GM18951 (cell line): ENCODE measurements at regions not wholly inside any gene's neighbourhood (a gene's known extent, or its start where the extent isn't known, plus 50 kb on each side); places are given as distances from the start of the nearest gene placed in this dataset.

ENCODE experiments used
- POLR2A ChIP-seq: IDR thresholded peaks from 4 replicates; pipeline ENCODE4 v1.6.1; 2011; ENCODE audit warnings: mild to moderate bottlenecking; ENCODE audit not compliant: insufficient read length, insufficient read depth; ENCODE audit errors: extremely low read depth
- in situ Hi-C: fragments of 300-500 bp; cut with MboI; formaldehyde crosslinking; loops from one replicate; pipeline ENCODE4 v1.12.0; 2022; ENCODE audit warnings: low sequenced_read_pairs, mixed read lengths, inconsistent platforms; ENCODE audit not compliant: unreplicated experiment

- in situ Hi-C loops, result no loop called here
- TF ChIP-seq POLR2A, result no peak
Measured at GRCh38 chr14:100403802-100404365, 80.7 kb downstream of the SLC25A47 start.

DNA sequence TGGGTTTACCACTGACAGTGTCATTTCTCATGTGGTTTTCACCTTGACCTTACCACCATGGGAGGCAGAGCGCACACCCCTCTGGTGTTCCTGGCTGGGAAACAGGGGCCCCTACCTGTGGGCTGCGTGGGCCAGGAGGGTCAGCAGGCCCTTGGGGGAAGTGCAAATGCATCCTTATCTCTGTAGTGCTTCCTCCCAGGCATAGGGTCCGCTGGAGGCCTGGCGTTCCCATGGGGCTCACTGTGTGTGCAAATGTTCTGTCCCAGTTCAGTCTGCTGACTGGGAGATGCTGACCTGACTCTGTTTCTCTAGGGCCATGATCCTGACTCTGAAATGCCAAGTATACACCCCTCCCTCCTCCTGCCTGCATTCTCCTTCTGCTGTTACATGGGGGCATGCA, 81.3 kb downstream of the SLC25A47 start:
- no peak for TF ChIP-seq POLR2A
- in situ Hi-C loops, result no loop called here

DNA sequence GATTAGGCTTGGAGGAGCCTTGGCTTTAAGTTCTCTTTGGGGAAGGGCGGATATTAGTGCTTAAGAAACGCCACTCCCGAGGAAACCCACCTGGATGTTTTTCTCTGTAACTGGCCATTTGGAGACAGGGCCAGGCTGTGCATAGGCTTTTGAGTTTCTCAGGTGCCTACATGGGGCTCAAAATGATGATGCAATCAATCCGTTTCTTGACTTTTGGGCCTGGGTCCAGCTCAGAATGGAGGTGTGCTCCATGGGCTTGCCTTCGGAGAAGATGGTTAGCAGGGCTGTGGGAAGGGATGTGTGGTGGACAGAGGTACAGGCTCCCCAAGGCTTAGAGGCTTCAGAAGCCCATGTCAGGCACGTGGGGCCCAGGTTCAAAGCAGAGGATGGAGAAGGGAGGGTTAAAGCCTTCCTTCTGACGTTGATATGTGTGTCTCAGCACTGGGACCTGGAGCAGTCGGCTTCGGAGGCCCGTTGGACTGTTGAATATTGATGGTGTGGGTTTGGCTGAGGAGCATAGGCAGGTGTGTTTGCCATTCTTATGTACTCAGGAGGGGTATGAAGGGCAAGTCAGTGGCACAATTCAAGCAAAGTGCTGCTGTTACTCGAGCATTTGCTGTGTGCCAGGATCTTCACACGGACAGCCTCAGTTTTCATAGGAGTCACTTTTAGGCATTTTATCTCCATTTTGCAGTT, 82.8 kb downstream of the SLC25A47 start:
- no peak for TF ChIP-seq POLR2A
- in situ Hi-C loops, result no loop called here

DNA sequence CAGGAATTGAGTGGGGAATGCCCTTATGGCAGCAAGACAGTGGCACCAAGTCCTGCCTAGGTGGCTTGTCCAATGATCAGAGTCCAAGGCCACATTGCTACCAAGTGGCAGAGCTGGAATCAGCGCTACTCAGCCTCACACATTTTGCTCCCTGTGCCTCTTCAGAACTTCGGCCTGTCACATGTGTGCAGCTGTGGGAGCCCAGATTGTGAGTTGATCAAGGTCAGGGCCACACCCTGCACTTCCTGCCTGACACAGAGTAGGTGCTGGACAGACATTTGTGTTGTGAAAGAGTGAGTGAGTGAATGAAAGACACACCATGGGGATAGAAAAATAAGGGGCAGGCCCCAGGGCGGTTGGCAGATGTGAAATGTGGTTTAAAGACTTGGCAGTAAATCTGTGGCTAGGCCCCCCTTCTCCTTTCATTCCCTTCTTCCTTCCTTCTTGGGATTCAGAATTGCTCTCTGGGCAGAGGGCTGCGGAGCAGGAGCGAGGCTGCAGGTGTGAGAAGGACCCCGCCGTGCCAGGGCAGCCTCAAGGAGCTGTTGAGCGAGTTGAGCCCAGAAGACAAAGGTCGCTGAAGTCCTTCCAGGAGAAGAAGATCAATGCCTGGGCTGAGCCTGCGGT, 83.5 kb downstream of the SLC25A47 start:
- in situ Hi-C loops, result no loop called here
- TF ChIP-seq POLR2A, result no peak

GRCh38 chr14:100407376-100408102, 84.4 kb downstream of the SLC25A47 start:
- TF ChIP-seq POLR2A, result no peak
- in situ Hi-C loops, result no loop called here

DNA sequence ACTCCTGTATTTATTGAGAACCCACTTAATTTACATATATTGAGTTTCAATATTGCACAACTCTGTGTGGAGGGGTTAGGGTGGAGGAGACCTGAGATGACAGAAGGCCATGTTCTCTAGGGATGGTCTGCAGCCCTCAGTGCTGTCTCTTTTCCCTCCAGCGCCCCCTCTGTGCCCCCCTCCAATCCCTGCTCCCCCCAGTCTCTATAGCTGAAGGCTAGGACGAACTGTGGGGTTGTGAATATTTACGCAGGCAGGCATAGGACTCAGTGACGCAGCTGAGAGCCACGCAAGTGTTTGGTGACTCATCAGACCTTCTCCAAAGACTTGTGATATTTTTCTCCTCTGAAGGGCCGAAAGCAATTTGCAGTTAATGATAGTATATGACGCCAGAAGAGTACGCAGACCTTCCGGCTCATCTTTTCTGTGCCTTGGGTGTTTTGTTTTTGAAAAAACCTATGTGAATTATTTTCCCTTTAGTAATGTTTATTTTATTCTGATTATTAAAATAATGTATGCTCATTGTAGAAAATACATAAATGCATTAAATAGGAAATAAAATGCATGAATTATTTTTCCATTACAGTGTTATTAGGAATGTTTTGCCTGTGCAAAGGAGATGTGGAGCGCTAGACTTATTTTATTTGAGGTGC, 85.3 kb downstream of the SLC25A47 start:
- in situ Hi-C loops, result no loop called here
- no peak for TF ChIP-seq POLR2A

DNA sequence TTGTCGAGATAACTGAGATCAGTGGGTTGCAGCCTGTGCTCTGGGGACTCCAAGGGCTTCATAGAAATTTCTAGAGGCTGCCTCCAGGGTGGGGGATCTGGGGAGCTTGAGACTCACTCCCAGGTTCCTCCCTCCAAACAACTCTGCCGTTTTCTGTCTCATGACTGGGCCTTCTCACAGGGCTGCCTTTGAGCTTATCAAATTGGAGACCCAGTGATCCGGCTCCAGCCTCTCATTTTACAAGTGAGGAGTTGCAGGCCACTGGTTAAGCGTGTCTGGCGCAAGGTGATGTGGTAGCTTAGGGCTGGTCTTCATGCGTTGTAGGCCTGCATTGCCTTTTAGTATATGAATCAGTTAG, 85.8 kb downstream of the SLC25A47 start:
- TF ChIP-seq POLR2A, result no peak
- in situ Hi-C loops, result no loop called here

GRCh38 chr14:100409651-100410050, 86.5 kb downstream of the SLC25A47 start:
- TF ChIP-seq POLR2A, result no peak

GRCh38 chr14:100410056-100410565, 87.0 kb downstream of the SLC25A47 start:
- in situ Hi-C loops, result no loop called here
- TF ChIP-seq POLR2A, result no peak

More at GRCh38 chr14:100409651-100410050, 86.5 kb downstream of the SLC25A47 start:
- in situ Hi-C loops, result no loop called here

- in situ Hi-C loops, result no loop called here
Measured at GRCh38 chr14:100413699-100414098, 90.6 kb downstream of the SLC25A47 start.

GRCh38 chr14:100415226-100415625, 92.1 kb downstream of the SLC25A47 start:
- no peak for TF ChIP-seq POLR2A
- in situ Hi-C loops, result no loop called here

More at GRCh38 chr14:100413699-100414098, 90.6 kb downstream of the SLC25A47 start:
- TF ChIP-seq POLR2A, result no peak

DNA sequence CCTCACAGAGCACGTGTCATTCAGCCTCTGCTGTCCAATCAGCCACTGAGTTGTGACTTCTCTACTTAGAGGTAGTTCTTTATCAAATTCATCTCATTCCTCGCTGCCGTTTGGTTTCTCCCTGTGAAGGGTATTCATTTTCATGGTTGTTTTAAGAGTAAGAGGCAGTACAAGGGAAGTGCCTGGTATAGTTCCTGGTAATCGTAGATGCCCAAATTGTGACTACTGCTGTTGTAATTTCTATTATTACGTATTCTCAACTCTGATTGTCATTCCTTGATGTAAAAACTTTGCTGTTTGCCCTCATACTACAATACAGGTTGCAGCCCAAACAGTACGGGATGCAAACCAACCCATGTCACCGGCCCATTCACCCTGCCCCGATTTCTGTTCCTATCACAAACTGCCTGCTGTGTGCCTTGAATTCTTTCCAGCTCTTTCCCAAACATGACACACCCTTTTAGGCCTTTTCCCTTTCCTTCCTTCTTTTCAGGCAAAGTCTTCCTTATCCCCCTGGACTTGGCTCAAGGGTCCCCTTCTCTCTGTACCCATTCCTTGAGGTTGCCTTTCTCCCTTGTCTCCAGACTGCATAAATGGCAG, 93.0 kb downstream of the SLC25A47 start:
- in situ Hi-C loops, result no loop called here
- TF ChIP-seq POLR2A, result no peak
